ENCODE measurements at regions not wholly inside any gene's neighbourhood (a gene's known extent, or its start where the extent isn't known, plus 50 kb on each side); places are given as distances from the start of the nearest gene placed in this dataset.

DNA sequence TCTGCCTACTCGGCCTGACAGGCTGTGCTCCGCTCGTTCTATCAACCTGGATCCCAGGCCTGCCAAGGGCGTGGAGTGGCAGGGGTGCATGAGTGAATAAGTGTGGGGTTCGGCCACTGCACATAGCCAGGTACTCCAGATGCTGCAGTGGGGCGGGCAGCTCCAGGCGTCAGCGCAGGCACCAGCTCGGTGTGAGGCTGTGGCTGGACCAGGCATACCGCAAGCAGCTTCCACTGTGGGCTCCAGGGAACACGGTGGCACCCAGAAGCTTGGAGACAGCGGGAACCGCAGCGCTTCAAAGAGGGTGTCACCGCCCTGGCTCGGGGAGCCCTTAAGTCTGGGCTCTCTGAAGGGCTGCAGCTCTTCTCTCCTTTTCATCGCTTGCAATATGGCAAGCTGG is 1630.2 kb downstream of the OLFM4 start:
- POLR2A ChIA-PET, result no interaction called here
- no peak for DNase-seq (ENCODE audit: extremely low spot score)
- TF ChIP-seq CTBP1 (IDR thresholded peaks at IDR 0.05; ENCODE audit: borderline replicate concordance) (no peak), TARDBP (IDR thresholded peaks at IDR 0.05) (no peak), HDGF (IDR thresholded peaks at IDR 0.05; ENCODE audit: borderline replicate concordance) (no peak), BHLHE40 (IDR thresholded peaks at IDR 0.05; ENCODE audit: borderline replicate concordance) (no peak), ZNF384 (IDR thresholded peaks at IDR 0.05) (no peak), SP1 (IDR thresholded peaks at IDR 0.05) (no peak), SUZ12 (IDR thresholded peaks at IDR 0.05) (no peak), FOXM1 (IDR thresholded peaks at IDR 0.05; ENCODE audit: borderline replicate concordance) (no peak), NFRKB (IDR thresholded peaks at IDR 0.05) (no peak), ARNT (IDR thresholded peaks at IDR 0.05) (no peak)
- TF ChIP-seq, protein P1, sequence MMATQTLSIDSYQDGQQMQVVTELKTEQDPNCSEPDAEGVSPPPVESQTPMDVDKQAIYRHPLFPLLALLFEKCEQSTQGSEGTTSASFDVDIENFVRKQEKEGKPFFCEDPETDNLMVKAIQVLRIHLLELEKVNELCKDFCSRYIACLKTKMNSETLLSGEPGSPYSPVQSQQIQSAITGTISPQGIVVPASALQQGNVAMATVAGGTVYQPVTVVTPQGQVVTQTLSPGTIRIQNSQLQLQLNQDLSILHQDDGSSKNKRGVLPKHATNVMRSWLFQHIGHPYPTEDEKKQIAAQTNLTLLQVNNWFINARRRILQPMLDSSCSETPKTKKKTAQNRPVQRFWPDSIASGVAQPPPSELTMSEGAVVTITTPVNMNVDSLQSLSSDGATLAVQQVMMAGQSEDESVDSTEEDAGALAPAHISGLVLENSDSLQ (IDR thresholded peaks at IDR 0.05), result no peak
- CTCF ChIA-PET, result no interaction called here

DNA sequence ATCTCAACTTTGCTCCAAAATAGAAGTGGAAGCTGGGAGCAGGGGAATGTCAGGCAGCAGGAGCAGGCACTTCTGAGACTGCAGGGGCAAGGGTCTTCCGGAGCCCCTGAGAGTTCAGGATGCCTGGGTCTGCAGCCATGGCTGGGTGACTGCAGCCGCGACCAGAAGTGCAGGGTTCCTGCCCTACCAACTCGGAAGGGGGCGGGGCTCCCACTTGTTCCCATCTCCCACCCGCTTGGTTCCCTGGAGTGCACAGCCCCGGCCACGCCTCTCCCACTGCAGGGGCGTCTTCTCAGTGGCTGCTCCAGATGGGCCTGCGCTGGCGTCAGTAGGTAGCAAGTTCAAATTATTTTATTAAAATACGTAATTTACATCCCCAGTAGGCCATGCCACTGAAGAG is 1631.7 kb downstream of the OLFM4 start:
- TF ChIP-seq FOXM1 (IDR thresholded peaks at IDR 0.05; ENCODE audit: borderline replicate concordance) (no peak), LEF1 (IDR thresholded peaks at IDR 0.05; ENCODE audit: borderline replicate concordance) (no peak)
- TF ChIP-seq, protein P1 (IDR thresholded peaks at IDR 0.05), result no peak
- DNase-seq (ENCODE audit: extremely low spot score), result no peak
- CTCF ChIA-PET, result no interaction called here
- POLR2A ChIA-PET, result no interaction called here

DNA sequence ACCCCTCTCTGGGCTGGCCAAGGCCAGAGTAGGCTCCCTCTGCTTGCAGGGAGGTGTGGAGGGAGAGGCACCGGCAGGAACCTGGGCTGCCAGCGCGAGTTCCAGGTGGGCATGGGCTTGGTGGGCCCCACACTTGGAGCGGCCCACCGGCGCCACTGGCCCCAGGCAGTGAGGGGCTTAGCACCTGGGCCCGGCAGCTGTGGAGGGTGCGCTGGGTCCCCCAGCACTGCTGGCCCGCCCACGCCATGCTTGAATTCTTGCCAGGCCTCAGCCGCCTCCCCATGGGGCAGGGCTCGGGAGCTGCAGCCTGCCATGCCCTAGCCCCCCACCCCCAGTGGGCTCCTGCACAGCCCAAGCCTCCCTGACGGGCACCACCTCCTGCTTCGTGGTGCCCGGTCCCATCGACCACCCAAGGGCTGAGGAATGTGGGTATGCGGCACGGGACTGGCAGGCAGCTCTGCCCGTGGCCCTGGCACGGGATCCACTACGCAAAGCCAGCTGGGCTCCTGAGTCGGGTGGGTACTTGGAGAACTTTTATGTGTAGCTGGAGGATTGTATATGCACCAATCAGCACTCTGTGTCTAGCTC is 1648.0 kb downstream of the OLFM4 start:
- CTCF ChIA-PET, result no interaction called here

DNA sequence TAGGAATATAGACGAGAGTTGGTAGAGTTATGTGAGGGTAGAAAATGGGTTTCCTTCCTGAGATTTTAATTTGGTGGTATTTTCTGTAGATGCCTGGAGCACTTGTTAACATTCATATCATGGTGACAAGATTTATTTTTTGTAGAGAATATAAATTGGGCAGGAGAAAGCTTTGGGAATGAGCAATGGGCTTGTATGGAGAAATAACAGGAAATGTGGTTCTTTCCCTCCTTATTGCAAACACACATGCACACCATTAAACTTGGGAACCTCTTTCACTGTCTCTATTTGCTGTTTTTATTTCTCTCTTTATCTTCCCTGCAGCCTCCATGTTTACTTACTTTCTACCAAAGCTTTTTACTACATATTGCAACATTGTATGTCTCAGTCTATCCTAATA is 1653.6 kb downstream of the OLFM4 start:
- TF ChIP-seq, protein P1 (IDR thresholded peaks at IDR 0.05), result no peak
- TF ChIP-seq FOXM1 (IDR thresholded peaks at IDR 0.05; ENCODE audit: borderline replicate concordance), result no peak
- TF ChIP-seq ZNF384 (IDR thresholded peaks at IDR 0.05), result no peak
- TF ChIP-seq TARDBP (IDR thresholded peaks at IDR 0.05), result no peak
- no peak for TF ChIP-seq FOXK2 (IDR thresholded peaks at IDR 0.05)
- no peak for TF ChIP-seq CTBP1 (IDR thresholded peaks at IDR 0.05; ENCODE audit: borderline replicate concordance)
- TF ChIP-seq BHLHE40 (IDR thresholded peaks at IDR 0.05; ENCODE audit: borderline replicate concordance), result no peak
- no peak for TF ChIP-seq SP1 (IDR thresholded peaks at IDR 0.05)
- TF ChIP-seq ELF4 (IDR thresholded peaks at IDR 0.05), result no peak
- TF ChIP-seq L3MBTL2 (conservative IDR thresholded peaks at IDR 0.05), result no peak
- no peak for TF ChIP-seq FOXA1 (IDR thresholded peaks at IDR 0.05)
- TF ChIP-seq NFRKB (IDR thresholded peaks at IDR 0.05), result no peak
- TF ChIP-seq SUZ12 (IDR thresholded peaks at IDR 0.05), result no peak
- no peak for TF ChIP-seq LEF1 (IDR thresholded peaks at IDR 0.05; ENCODE audit: borderline replicate concordance)
- TF ChIP-seq HDGF (IDR thresholded peaks at IDR 0.05; ENCODE audit: borderline replicate concordance), result no peak
- TF ChIP-seq ARNT (IDR thresholded peaks at IDR 0.05), result no peak
- DNase-seq (ENCODE audit: extremely low spot score), result no peak
- CTCF ChIA-PET, result no interaction called here
- POLR2A ChIA-PET, result no interaction called here

More for the DNA sequence above, 1648.0 kb downstream of the OLFM4 start:
- POLR2A ChIA-PET, result no interaction called here
- DNase-seq (ENCODE audit: extremely low spot score), result no peak
- TF ChIP-seq NFRKB (IDR thresholded peaks at IDR 0.05) (no peak), SP1 (IDR thresholded peaks at IDR 0.05) (no peak), L3MBTL2 (conservative IDR thresholded peaks at IDR 0.05) (no peak), ARNT (IDR thresholded peaks at IDR 0.05) (no peak), TARDBP (IDR thresholded peaks at IDR 0.05) (no peak), BHLHE40 (IDR thresholded peaks at IDR 0.05; ENCODE audit: borderline replicate concordance) (no peak), SUZ12 (IDR thresholded peaks at IDR 0.05) (no peak), FOXA1 (IDR thresholded peaks at IDR 0.05) (no peak), FOXK2 (IDR thresholded peaks at IDR 0.05) (no peak), ZNF384 (IDR thresholded peaks at IDR 0.05) (no peak), HDGF (IDR thresholded peaks at IDR 0.05; ENCODE audit: borderline replicate concordance) (no peak), CTBP1 (IDR thresholded peaks at IDR 0.05; ENCODE audit: borderline replicate concordance) (no peak), FOXM1 (IDR thresholded peaks at IDR 0.05; ENCODE audit: borderline replicate concordance) (no peak), LEF1 (IDR thresholded peaks at IDR 0.05; ENCODE audit: borderline replicate concordance) (no peak), ELF4 (IDR thresholded peaks at IDR 0.05) (no peak)
- TF ChIP-seq, protein P1 (IDR thresholded peaks at IDR 0.05), result no peak

DNA sequence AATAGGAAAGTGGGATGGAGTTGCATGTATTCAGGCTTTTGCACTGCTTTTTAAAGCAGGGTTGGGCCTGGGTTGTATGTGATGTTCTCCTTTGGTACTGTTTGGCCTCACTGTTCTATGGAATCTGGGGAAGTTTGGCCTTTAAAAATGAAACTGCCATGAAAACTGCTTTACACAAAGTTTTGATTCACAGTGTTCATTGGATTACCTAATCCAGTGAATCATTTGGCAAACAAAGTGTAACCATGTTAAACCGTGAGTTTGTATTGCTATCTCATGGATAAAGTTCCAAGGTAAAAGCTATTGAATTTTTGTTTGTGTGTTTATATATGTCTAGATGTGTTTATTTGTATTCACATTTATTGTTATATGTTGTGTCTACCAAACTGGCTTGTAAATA is 1658.6 kb downstream of the OLFM4 start:
- CTCF ChIA-PET, result no interaction called here
- POLR2A ChIA-PET, result no interaction called here
- TF ChIP-seq TARDBP (IDR thresholded peaks at IDR 0.05) (no peak), SUZ12 (IDR thresholded peaks at IDR 0.05) (no peak)
- DNase-seq (ENCODE audit: extremely low spot score), result no peak

DNA sequence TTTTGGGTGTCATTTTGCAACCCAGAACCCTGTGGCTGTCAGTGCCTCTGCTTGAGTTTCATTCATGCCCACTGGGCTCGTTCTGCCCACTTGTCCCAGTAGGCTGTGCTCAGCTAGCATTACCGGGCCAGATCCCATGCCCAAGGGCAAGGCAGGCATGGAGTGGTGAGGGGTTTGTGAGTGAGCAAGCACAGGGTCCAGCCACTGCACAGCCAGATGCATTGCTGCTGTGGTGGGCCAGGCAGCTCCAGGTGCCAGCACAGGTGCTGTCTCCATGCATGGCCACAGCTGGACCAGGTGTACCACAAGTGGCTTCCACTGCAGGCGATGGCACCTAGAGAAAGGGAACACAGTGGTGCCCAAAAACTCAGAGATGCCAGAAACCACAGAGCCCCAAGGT is 1671.2 kb downstream of the OLFM4 start:
- ChIA-PET CTCF (no interaction called here), POLR2A (no interaction called here)
- TF ChIP-seq ELF4 (IDR thresholded peaks at IDR 0.05), result no peak
- no peak for TF ChIP-seq FOXM1 (IDR thresholded peaks at IDR 0.05; ENCODE audit: borderline replicate concordance)
- TF ChIP-seq CTBP1 (IDR thresholded peaks at IDR 0.05; ENCODE audit: borderline replicate concordance), result no peak
- no peak for TF ChIP-seq BHLHE40 (IDR thresholded peaks at IDR 0.05; ENCODE audit: borderline replicate concordance)
- TF ChIP-seq, protein P1 (IDR thresholded peaks at IDR 0.05), result no peak
- DNase-seq (ENCODE audit: extremely low spot score), result no peak
